Activated CD8-positive, alpha-beta memory T cell treated with anti-CD3 and anti-CD28 coated beads for 36 hours (primary cell): ENCODE measurements at regions not wholly inside any gene's neighbourhood (a gene's known extent, or its start where the extent isn't known, plus 50 kb on each side); places are given as distances from the start of the nearest gene placed in this dataset.
"Not testable (repeated sequence)": the region's sequence is repeated elsewhere in the genome, so short reads cannot be mapped to it uniquely, and the experiment has no call there.

Experiments used
- CTCF ChIA-PET: fragments of 350-600 bp; sonication (Branson Sonifier 250); formaldehyde crosslinking; loops from one replicate; lab custom pipeline; 2021; ENCODE audit warnings: antibody characterized with exemption; lab: Charles Lee
- POLR2A ChIA-PET: fragments of 350-600 bp; sonication (Branson Sonifier 250); formaldehyde crosslinking; loops from one replicate; lab custom pipeline; 2021; ENCODE audit warnings: antibody characterized with exemption; lab: Charles Lee

GRCh38 chr21:19130379-19131028, 726.9 kb upstream of the TMPRSS15 start:
- ChIA-PET POLR2A (no interaction called here), CTCF (no interaction called here)

- ChIA-PET POLR2A (no interaction called here), CTCF (no interaction called here)
Observed at GRCh38 chr21:19141511-19141910, 737.9 kb upstream of the TMPRSS15 start.

GRCh38 chr21:19145682-19146293, 742.2 kb upstream of the TMPRSS15 start:
- ChIA-PET POLR2A (no interaction called here), CTCF (no interaction called here)

- ChIA-PET POLR2A (no interaction called here), CTCF (no interaction called here)
Observed at GRCh38 chr21:19148056-19148455, 744.5 kb upstream of the TMPRSS15 start.

GRCh38 chr21:19171585-19171984, 768.0 kb upstream of the TMPRSS15 start:
- ChIA-PET CTCF (no interaction called here), POLR2A (no interaction called here)

GRCh38 chr21:19181604-19182140, 778.1 kb upstream of the TMPRSS15 start:
- CTCF ChIA-PET, result no interaction called here

GRCh38 chr21:19197950-19198349, 794.4 kb upstream of the TMPRSS15 start:
- CTCF ChIA-PET, result no interaction called here
- POLR2A ChIA-PET, result no interaction called here

More at GRCh38 chr21:19181604-19182140, 778.1 kb upstream of the TMPRSS15 start:
- POLR2A ChIA-PET, result no interaction called here

- POLR2A ChIA-PET, result no interaction called here
- CTCF ChIA-PET, result no interaction called here
Observed at GRCh38 chr21:19198801-19199200, 795.2 kb upstream of the TMPRSS15 start.

- CTCF ChIA-PET, result no interaction called here
- POLR2A ChIA-PET, result no interaction called here
Observed at GRCh38 chr21:19218163-19218562, 814.6 kb upstream of the TMPRSS15 start.

- CTCF ChIA-PET, result no interaction called here
- POLR2A ChIA-PET, result no interaction called here
Observed at GRCh38 chr21:19224090-19224489, 820.5 kb upstream of the TMPRSS15 start.

- ChIA-PET POLR2A (no interaction called here), CTCF (no interaction called here)
Observed at GRCh38 chr21:19228226-19228625, 824.6 kb upstream of the TMPRSS15 start.

GRCh38 chr21:19233841-19234240, 830.3 kb upstream of the TMPRSS15 start:
- POLR2A ChIA-PET, CTCF ChIA-PET: not testable (repeated sequence)

- POLR2A ChIA-PET, result no interaction called here
Observed at GRCh38 chr21:19236209-19236608, 832.6 kb upstream of the TMPRSS15 start.

GRCh38 chr21:19237608-19238007, 834.0 kb upstream of the TMPRSS15 start:
- ChIA-PET CTCF (no interaction called here), POLR2A (no interaction called here)

More at GRCh38 chr21:19236209-19236608, 832.6 kb upstream of the TMPRSS15 start:
- CTCF ChIA-PET, result no interaction called here

GRCh38 chr21:19239696-19240095, 836.1 kb upstream of the TMPRSS15 start:
- ChIA-PET CTCF (no interaction called here), POLR2A (no interaction called here)

- POLR2A ChIA-PET, result no interaction called here
- CTCF ChIA-PET, result no interaction called here
Observed at GRCh38 chr21:19244502-19245187, 841.1 kb upstream of the TMPRSS15 start.

- POLR2A ChIA-PET, result no interaction called here
- CTCF ChIA-PET, result no interaction called here
Observed at GRCh38 chr21:19245188-19245580, 841.6 kb upstream of the TMPRSS15 start.

- ChIA-PET POLR2A (no interaction called here), CTCF (no interaction called here)
Observed at GRCh38 chr21:19246018-19246417, 842.4 kb upstream of the TMPRSS15 start.

- CTCF ChIA-PET, result no interaction called here
- POLR2A ChIA-PET, result no interaction called here
Observed at GRCh38 chr21:19256934-19257660, 853.5 kb upstream of the TMPRSS15 start.

GRCh38 chr21:19261731-19262376, 858.3 kb upstream of the TMPRSS15 start:
- CTCF ChIA-PET, result no interaction called here
- POLR2A ChIA-PET, result no interaction called here
